ENCODE measurements at regions not wholly inside any gene's neighbourhood (a gene's known extent, or its start where the extent isn't known, plus 50 kb on each side); places are given as distances from the start of the nearest gene placed in this dataset.

DNA sequence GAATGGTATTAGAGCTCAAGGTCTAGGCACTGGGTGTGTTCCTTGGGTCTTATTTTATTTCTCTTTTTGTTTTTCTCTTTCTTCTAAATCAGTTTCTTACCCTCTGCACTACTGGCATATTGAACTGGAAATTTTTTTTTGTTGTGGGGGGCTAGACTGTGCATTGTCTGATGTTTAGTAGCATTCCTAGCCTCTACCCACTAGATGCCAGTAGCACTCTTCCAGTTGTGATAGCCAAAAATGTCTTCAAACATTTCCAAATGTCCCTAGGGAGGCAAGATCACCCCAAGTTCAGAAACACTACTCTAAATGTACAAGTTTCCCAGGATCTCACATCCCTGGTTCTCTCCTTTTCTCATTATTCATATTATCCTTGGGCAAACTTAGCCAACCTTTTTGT lies 69.8 kb upstream of the AMOT start:
- H3K27ac ChIP-seq (ENCODE audit: low read length) = no peak overlapping the region
- no peak overlapping the region for H2AFZ ChIP-seq (ENCODE audit: low read depth, low read length)
- no peaks in the 10 kb centered on the region for H4K20me1 ChIP-seq (ENCODE audit: insufficient read depth, low read length)
- no peaks in the 10 kb centered on the region for H3K27me3 ChIP-seq (ENCODE audit: insufficient read depth, low read length, poor library complexity)
- no peaks in the 10 kb centered on the region for H3K36me3 ChIP-seq (ENCODE audit: insufficient read depth, low read length)
- H3K9ac ChIP-seq (ENCODE audit: low read depth, low read length) = no peak overlapping the region
- no peaks in the 10 kb centered on the region for H3K4me1 ChIP-seq (ENCODE audit: insufficient read depth, low read length)
- no peaks in the 10 kb centered on the region for H3K79me2 ChIP-seq (ENCODE audit: insufficient read depth, low read length)
- ATAC-seq (ENCODE audit: insufficient read depth, low read depth) (no peak), DNase-seq (no peak)
- H3K9me3 ChIP-seq (ENCODE audit: insufficient read depth, low read length, severe bottlenecking) = no peaks in the 10 kb centered on the region
- TF ChIP-seq, protein P1, sequence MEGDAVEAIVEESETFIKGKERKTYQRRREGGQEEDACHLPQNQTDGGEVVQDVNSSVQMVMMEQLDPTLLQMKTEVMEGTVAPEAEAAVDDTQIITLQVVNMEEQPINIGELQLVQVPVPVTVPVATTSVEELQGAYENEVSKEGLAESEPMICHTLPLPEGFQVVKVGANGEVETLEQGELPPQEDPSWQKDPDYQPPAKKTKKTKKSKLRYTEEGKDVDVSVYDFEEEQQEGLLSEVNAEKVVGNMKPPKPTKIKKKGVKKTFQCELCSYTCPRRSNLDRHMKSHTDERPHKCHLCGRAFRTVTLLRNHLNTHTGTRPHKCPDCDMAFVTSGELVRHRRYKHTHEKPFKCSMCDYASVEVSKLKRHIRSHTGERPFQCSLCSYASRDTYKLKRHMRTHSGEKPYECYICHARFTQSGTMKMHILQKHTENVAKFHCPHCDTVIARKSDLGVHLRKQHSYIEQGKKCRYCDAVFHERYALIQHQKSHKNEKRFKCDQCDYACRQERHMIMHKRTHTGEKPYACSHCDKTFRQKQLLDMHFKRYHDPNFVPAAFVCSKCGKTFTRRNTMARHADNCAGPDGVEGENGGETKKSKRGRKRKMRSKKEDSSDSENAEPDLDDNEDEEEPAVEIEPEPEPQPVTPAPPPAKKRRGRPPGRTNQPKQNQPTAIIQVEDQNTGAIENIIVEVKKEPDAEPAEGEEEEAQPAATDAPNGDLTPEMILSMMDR (IDR thresholded peaks at IDR 0.05; ENCODE audit: borderline replicate concordance, extremely low read depth, low read length, poor library complexity, severe bottlenecking) = no peak
- no peak for TF ChIP-seq EZH2 (IDR thresholded peaks at IDR 0.05; ENCODE audit: borderline replicate concordance, low read depth, low read length, severe bottlenecking)
- no peak overlapping the region for H3K4me3 ChIP-seq (ENCODE audit: low read depth in 1 of 2, low read length in 2 of 2)
- no peak overlapping the region for H3K4me2 ChIP-seq (ENCODE audit: insufficient read depth, low read length)

DNA sequence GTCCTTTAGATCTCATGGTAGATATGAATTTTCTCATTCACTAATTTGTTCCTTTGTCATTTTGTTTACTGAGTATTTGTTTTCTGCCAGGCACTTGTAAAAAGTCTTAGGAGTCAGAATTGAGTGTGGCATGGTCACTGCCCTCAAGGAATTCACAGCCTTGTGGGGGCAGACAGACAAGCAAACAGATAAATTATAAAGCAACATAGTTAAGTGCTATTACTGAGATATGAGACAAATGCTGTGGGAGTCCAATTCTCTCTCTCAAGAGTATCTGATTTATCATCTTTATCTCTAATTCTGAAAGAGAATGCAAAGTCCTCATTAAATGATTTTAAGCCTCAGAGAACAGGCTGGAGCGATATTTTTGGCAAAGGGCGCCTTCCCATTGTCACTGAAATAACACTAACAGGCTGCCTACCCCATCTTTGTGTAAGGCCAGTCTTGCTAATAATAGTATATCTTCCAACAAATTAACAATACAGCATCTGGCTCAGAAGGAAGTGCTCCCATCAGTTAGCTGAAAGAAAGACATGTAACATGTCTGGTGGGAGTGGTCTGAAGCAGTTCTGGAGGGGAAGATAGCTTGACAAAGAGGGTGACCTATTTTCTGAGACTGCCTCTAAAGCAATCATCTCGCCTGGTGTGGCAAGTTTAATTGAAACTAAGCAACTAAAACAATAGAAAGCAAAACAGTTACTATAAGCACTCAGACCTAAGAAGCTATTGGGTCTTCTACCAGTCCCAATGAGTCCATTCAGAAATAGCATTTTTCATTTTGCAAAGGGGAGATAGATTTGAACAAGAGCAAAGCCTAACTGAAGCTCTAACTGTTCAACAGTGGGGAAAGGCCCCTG lies 61.5 kb upstream of the AMOT start:
- Histone ChIP-seq H3K9ac (ENCODE audit: low read depth, low read length) (no peak overlapping the region), H3K9me3 (ENCODE audit: insufficient read depth, low read length, severe bottlenecking) (no peaks in the 10 kb centered on the region), H3K79me2 (ENCODE audit: insufficient read depth, low read length) (no peaks in the 10 kb centered on the region), H4K20me1 (ENCODE audit: insufficient read depth, low read length) (no peaks in the 10 kb centered on the region), H3K27me3 (ENCODE audit: insufficient read depth, low read length, poor library complexity) (no peaks in the 10 kb centered on the region), H3K4me3 (ENCODE audit: low read depth in 1 of 2, low read length in 2 of 2) (no peak overlapping the region), H3K4me1 (ENCODE audit: insufficient read depth, low read length) (no peaks in the 10 kb centered on the region), H3K27ac (ENCODE audit: low read length) (no peak overlapping the region), H3K36me3 (ENCODE audit: insufficient read depth, low read length) (no peaks in the 10 kb centered on the region), H2AFZ (ENCODE audit: low read depth, low read length) (no peak overlapping the region), H3K4me2 (ENCODE audit: insufficient read depth, low read length) (no peak overlapping the region)
- ATAC-seq (ENCODE audit: insufficient read depth, low read depth) (no peak), DNase-seq (no peak)
- TF ChIP-seq, protein P1 (IDR thresholded peaks at IDR 0.05; ENCODE audit: borderline replicate concordance, extremely low read depth, low read length, poor library complexity, severe bottlenecking) = no peak
- TF ChIP-seq EZH2 (IDR thresholded peaks at IDR 0.05; ENCODE audit: borderline replicate concordance, low read depth, low read length, severe bottlenecking) = no peak

GRCh38 chrX:112896051-112896450 lies 55.4 kb upstream of the AMOT start:
- no peak overlapping the region for H2AFZ ChIP-seq (ENCODE audit: low read depth, low read length)
- ATAC-seq (ENCODE audit: insufficient read depth, low read depth) (no peak), DNase-seq (no peak)

More at GRCh38 chrX:112896051-112896450, 55.4 kb upstream of the AMOT start:
- no peaks in the 10 kb centered on the region for H3K79me2 ChIP-seq (ENCODE audit: insufficient read depth, low read length)
- no peaks in the 10 kb centered on the region for H3K4me1 ChIP-seq (ENCODE audit: insufficient read depth, low read length)
- H3K27me3 ChIP-seq (ENCODE audit: insufficient read depth, low read length, poor library complexity) = no peaks in the 10 kb centered on the region
- H3K4me3 ChIP-seq (ENCODE audit: low read depth in 1 of 2, low read length in 2 of 2) = no peak overlapping the region
- no peak overlapping the region for H3K27ac ChIP-seq (ENCODE audit: low read length)
- no peaks in the 10 kb centered on the region for H3K9me3 ChIP-seq (ENCODE audit: insufficient read depth, low read length, severe bottlenecking)
- H3K9ac ChIP-seq (ENCODE audit: low read depth, low read length) = no peak overlapping the region
- H3K36me3 ChIP-seq (ENCODE audit: insufficient read depth, low read length) = no peaks in the 10 kb centered on the region
- no peak for TF ChIP-seq EZH2 (IDR thresholded peaks at IDR 0.05; ENCODE audit: borderline replicate concordance, low read depth, low read length, severe bottlenecking)
- no peak overlapping the region for H3K4me2 ChIP-seq (ENCODE audit: insufficient read depth, low read length)
- no peaks in the 10 kb centered on the region for H4K20me1 ChIP-seq (ENCODE audit: insufficient read depth, low read length)

Data from DND-41 (cell line).